OCI-LY1 (cell line): ENCODE measurements at regions not wholly inside any gene's neighbourhood (a gene's known extent, or its start where the extent isn't known, plus 50 kb on each side); places are given as distances from the start of the nearest gene placed in this dataset.

Source experiments
- H2AFZ ChIP-seq: fragments of 200-600 bp; sonication (generic), shearing (Covaris generic); 2 replicates; pipeline ENCODE4 v1.6.0; 2014; ENCODE audit warnings: antibody characterized with exemption, mild to moderate bottlenecking, low read length
- H3F3A ChIP-seq: fragments of 200-600 bp; sonication (generic), shearing (Covaris generic); 2 replicates; pipeline ENCODE4 v1.6.0; 2014; ENCODE audit warnings: mild to moderate bottlenecking, antibody characterized with exemption, low read length, moderate library complexity; ENCODE audit not compliant: insufficient read depth
- H3K27ac ChIP-seq: fragments of 200-600 bp; sonication (generic); 2 replicates; pipeline ENCODE4 v1.5.1; 2014; ENCODE audit warnings: low read length, mixed run types, mild to moderate bottlenecking, low read depth; ENCODE audit not compliant: poor library complexity, severe bottlenecking
- H3K27me3 ChIP-seq: fragments of 200-600 bp; sonication (generic); 2 replicates; pipeline ENCODE4 v1.6.0; 2014; ENCODE audit warnings: antibody characterized with exemption, mild to moderate bottlenecking, low read length, moderate library complexity; ENCODE audit not compliant: insufficient read depth
- H3K36me3 ChIP-seq: fragments of 200-600 bp; sonication (generic); 2 replicates; pipeline ENCODE4 v1.6.1; 2014; ENCODE audit warnings: mild to moderate bottlenecking, antibody characterized with exemption, low read length, moderate library complexity, mixed read lengths; ENCODE audit not compliant: insufficient read depth
- H3K4me1 ChIP-seq: fragments of 200-600 bp; sonication (generic); 2 replicates; pipeline ENCODE4 v1.5.1; 2014; ENCODE audit warnings: mild to moderate bottlenecking, low read length, moderate library complexity; ENCODE audit not compliant: insufficient read depth, severe bottlenecking
- H3K4me2 ChIP-seq: fragments of 200-600 bp; sonication (generic), shearing (Covaris generic); 2 replicates; pipeline ENCODE4 v1.6.1; 2014; ENCODE audit warnings: low read length
- H3K4me3 ChIP-seq: fragments of 200-600 bp; sonication (generic); 2 replicates; pipeline ENCODE4 v1.5.1; 2014; ENCODE audit warnings: low read length, low read depth, mild to moderate bottlenecking, mixed read lengths; ENCODE audit not compliant: poor library complexity, severe bottlenecking
- H3K79me2 ChIP-seq: fragments of 200-600 bp; shearing (Covaris generic); 2 replicates; pipeline ENCODE4 v1.6.1; 2016; ENCODE audit warnings: mixed run types, low read length, mixed read lengths; ENCODE audit not compliant: insufficient read depth
- H3K9ac ChIP-seq: fragments of 200-600 bp; sonication (generic), shearing (Covaris generic); 2 replicates; pipeline ENCODE4 v1.6.1; 2014; ENCODE audit warnings: mild to moderate bottlenecking, low read length, mixed read lengths
- H3K9me2 ChIP-seq: fragments of 200-600 bp; sonication (generic), shearing (Covaris generic); 2 replicates; pipeline ENCODE4 v1.6.1; 2014; ENCODE audit warnings: low read depth, mild to moderate bottlenecking, low read length, mixed read lengths
- H3K9me3 ChIP-seq: fragments of 200-600 bp; shearing (Covaris generic); 2 replicates; pipeline ENCODE4 v1.6.1; 2014; ENCODE audit warnings: low read length, mixed read lengths
- H4K20me1 ChIP-seq: fragments of 200-600 bp; sonication (generic), shearing (Covaris generic); 2 replicates; pipeline ENCODE4 v1.6.0; 2016; ENCODE audit warnings: mild to moderate bottlenecking, low read length; ENCODE audit not compliant: insufficient read depth
- EZH2 ChIP-seq: fragments of 200-600 bp; sonication (generic), shearing (Covaris generic); IDR thresholded peaks from 2 replicates; pipeline ENCODE4 v1.8.0; 2017; ENCODE audit warnings: borderline replicate concordance, mixed run types, mild to moderate bottlenecking, antibody characterized with exemption, low read length, moderate library complexity, mixed read lengths
- TF ChIP-seq, protein P1 (sequence below): fragments of 200-600 bp; sonication (generic), shearing (Covaris generic); IDR thresholded peaks from 2 replicates; pipeline ENCODE4 v1.5.1; 2017; ENCODE audit warnings: mild to moderate bottlenecking, antibody characterized with exemption, low read length, moderate library complexity, mixed read lengths

GRCh38 chr7:156368053-156368843 is 272.3 kb upstream of the RNF32 start:
- Histone ChIP-seq H3K9ac (no peak overlapping the region), H4K20me1 (no peaks in the 10 kb centered on the region)

DNA sequence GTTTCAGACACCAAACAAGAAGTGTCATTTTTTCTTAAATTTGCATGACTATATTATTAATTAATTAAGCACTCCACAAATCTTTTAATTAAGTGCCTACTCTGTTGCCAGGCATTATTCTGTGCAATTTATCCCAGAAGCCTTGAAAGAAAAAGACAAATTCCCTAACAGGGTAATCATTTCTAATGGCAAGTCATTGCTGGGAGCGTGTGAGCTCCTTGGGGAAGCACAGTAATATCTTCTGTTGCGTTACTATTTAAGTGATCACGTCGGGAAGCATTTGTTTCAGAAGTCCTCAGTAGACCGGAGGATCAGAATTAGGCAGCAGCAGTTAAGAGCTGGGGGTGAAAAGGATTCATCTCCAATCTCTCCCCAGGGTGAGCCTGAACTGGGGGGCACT is 276.8 kb upstream of the RNF32 start:
- Histone ChIP-seq H3K4me1 (no peaks in the 10 kb centered on the region), H3K9me2 (no peaks in the 10 kb centered on the region), H3K9me3 (no peaks in the 10 kb centered on the region), H3K9ac (no peak overlapping the region), H3F3A (no peaks in the 10 kb centered on the region), H3K27me3 (peaks cover 13% of the 10 kb centered on the region; the same call in 1 of the 2 replicates), H4K20me1 (no peaks in the 10 kb centered on the region), H3K4me3 (no peak overlapping the region), H3K36me3 (no peaks in the 10 kb centered on the region), H2AFZ (no peak overlapping the region), H3K27ac (no peak overlapping the region), H3K79me2 (no peaks in the 10 kb centered on the region), H3K4me2 (no peak overlapping the region)
- no peak for TF ChIP-seq EZH2
- TF ChIP-seq, protein P1, sequence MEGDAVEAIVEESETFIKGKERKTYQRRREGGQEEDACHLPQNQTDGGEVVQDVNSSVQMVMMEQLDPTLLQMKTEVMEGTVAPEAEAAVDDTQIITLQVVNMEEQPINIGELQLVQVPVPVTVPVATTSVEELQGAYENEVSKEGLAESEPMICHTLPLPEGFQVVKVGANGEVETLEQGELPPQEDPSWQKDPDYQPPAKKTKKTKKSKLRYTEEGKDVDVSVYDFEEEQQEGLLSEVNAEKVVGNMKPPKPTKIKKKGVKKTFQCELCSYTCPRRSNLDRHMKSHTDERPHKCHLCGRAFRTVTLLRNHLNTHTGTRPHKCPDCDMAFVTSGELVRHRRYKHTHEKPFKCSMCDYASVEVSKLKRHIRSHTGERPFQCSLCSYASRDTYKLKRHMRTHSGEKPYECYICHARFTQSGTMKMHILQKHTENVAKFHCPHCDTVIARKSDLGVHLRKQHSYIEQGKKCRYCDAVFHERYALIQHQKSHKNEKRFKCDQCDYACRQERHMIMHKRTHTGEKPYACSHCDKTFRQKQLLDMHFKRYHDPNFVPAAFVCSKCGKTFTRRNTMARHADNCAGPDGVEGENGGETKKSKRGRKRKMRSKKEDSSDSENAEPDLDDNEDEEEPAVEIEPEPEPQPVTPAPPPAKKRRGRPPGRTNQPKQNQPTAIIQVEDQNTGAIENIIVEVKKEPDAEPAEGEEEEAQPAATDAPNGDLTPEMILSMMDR = no peak

More at GRCh38 chr7:156368053-156368843, 272.3 kb upstream of the RNF32 start:
- no peaks in the 10 kb centered on the region for H3K9me2 ChIP-seq
- no peak overlapping the region for H3K4me2 ChIP-seq
- H3F3A ChIP-seq = no peaks in the 10 kb centered on the region
- no peaks in the 10 kb centered on the region for H3K36me3 ChIP-seq
- H3K4me1 ChIP-seq = no peaks in the 10 kb centered on the region
- H3K27me3 ChIP-seq = peaks cover 6% of the 10 kb centered on the region; the same call in 1 of the 2 replicates
- TF ChIP-seq, protein P1 = no peak
- no peak for TF ChIP-seq EZH2
- H2AFZ ChIP-seq = no peak overlapping the region
- no peak overlapping the region for H3K27ac ChIP-seq
- no peaks in the 10 kb centered on the region for H3K79me2 ChIP-seq
- no peaks in the 10 kb centered on the region for H3K9me3 ChIP-seq
- H3K4me3 ChIP-seq = no peak overlapping the region

DNA sequence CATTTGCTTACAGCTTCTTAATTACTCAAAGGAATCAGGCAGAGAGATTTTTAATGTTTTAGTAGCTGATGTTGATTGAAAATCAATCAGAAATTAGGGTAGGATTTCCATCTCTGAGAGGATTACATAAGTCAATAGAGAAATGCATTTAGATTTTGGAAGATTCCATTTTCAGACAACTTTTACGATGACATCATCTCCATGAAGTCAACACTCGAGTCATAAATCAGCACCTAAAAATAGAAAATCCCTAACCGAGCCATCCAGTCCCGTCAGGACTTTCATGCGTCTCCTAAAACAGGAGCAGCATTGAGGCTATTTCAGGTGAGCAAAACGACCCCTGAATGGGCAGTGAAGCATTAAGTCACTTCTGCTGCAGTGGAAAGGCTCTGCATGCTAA is 279.7 kb upstream of the RNF32 start:
- H3K79me2 ChIP-seq = no peaks in the 10 kb centered on the region
- no peaks in the 10 kb centered on the region for H3K9me3 ChIP-seq
- no peaks in the 10 kb centered on the region for H3K36me3 ChIP-seq
- H3F3A ChIP-seq = no peaks in the 10 kb centered on the region
- peaks cover 13% of the 10 kb centered on the region; the same call in 1 of the 2 replicates for H3K27me3 ChIP-seq
- no peak overlapping the region for H3K4me2 ChIP-seq
- no peaks in the 10 kb centered on the region for H3K9me2 ChIP-seq
- no peaks in the 10 kb centered on the region for H3K4me1 ChIP-seq
- no peak overlapping the region for H3K9ac ChIP-seq
- no peak overlapping the region for H2AFZ ChIP-seq
- TF ChIP-seq EZH2 = no peak
- TF ChIP-seq, protein P1 = no peak
- H4K20me1 ChIP-seq = no peaks in the 10 kb centered on the region
- no peak overlapping the region for H3K27ac ChIP-seq
- no peak overlapping the region for H3K4me3 ChIP-seq
